K562 (cell line): ENCODE measurements at regions not wholly inside any gene's neighbourhood (a gene's known extent, or its start where the extent isn't known, plus 50 kb on each side); places are given as distances from the start of the nearest gene placed in this dataset.

ENCODE experiments used
- ATAC-seq: fragments of 200-7000 bp; cut with Tn5 transposase; 3 replicates; pipeline ENCODE4 v1.9.1; 2020; ENCODE audit warnings: moderate library complexity
- BruUV-seq: library from RNA; stranded (reverse); fragments of 400-500 nt; replicated peaks from 2 replicates; lab custom pipeline; 2021; lab: Mats Ljungman, UMichigan
- CTCF ChIA-PET: fragments of 300-600 bp; formaldehyde crosslinking; extraction: SDS; loops from one replicate; lab custom pipeline; 2021; ENCODE audit warnings: low intra/inter-chr PET ratio; lab: Yijun Ruan, JAX
- POLR2A ChIA-PET: fragments of 300-600, 350-650 bp; sonication (Branson Sonifier 250); formaldehyde crosslinking; extraction: SDS; loops from one replicate; lab custom pipeline; 2021; ENCODE audit warnings: antibody characterized with exemption, inconsistent platforms; lab: Yijun Ruan, JAX
- DNase-seq, 4 experiments: peaks; one replicate each; pipeline versions ENCODE4 v3.0.0 to v3.0.0-alpha.2; 2011 to 2018; ENCODE audit warnings: low spot score in 3 of 4, mixed read lengths in 3 of 4; ENCODE audit errors: extremely low read depth in 1 of 4
- FAIRE-seq: peaks from 2 replicates; lab custom pipeline; 2011; peaks lifted over from hg19 to GRCh38; lab: Jason Lieb, UNC
- H2AFZ ChIP-seq: 2 replicates; pipeline ENCODE4 v1.6.0; 2011; ENCODE audit warnings: low read depth, low read length, control low read depth, inconsistent platforms
- H3K27ac ChIP-seq: fragments of 200-600 bp; 3 replicates; pipeline ENCODE4 v1.8.0; 2011; ENCODE audit warnings: low read depth, mild to moderate bottlenecking, control low read depth, inconsistent platforms, low read length, moderate library complexity, mixed read lengths; ENCODE audit errors: extremely low read depth
- H3K27me3 ChIP-seq, 2 experiments: fragments of 300-600 bp in 1 of 2; 2 replicates in 1 of 2; 3 replicates in 1 of 2; pipeline versions ENCODE4 v1.6.0 to v1.8.0; 2011; ENCODE audit warnings: inconsistent platforms in 2 of 2, low read length in 2 of 2, mild to moderate bottlenecking in 1 of 2, mixed read lengths in 1 of 2, moderate library complexity in 1 of 2; ENCODE audit not compliant: control insufficient read depth in 2 of 2, insufficient read depth in 2 of 2
- H3K36me3 ChIP-seq: fragments of 300-600 bp; 3 replicates; pipeline ENCODE4 v1.8.0; 2011; ENCODE audit warnings: mild to moderate bottlenecking, low read length, inconsistent platforms; ENCODE audit not compliant: control insufficient read depth, insufficient read depth
- H3K4me1 ChIP-seq, 2 experiments: fragments of 200-600 bp in 1 of 2; replicated peaks in 1 of 2; 2 replicates in 1 of 2; 3 replicates in 1 of 2; pipeline versions ENCODE4 v1.5.1 to v1.8.0; 2011; ENCODE audit warnings: inconsistent platforms in 2 of 2, low read length in 2 of 2, mild to moderate bottlenecking in 1 of 2, mixed read lengths in 1 of 2, moderate library complexity in 1 of 2; ENCODE audit not compliant: control insufficient read depth in 2 of 2, insufficient read depth in 2 of 2
- H3K4me2 ChIP-seq: 2 replicates; pipeline ENCODE4 v1.6.1; 2011; ENCODE audit warnings: low read length, control low read depth, inconsistent platforms, mixed read lengths; ENCODE audit not compliant: insufficient read depth
- H3K4me3 ChIP-seq: fragments of 200-600 bp; sonication (generic), shearing (Covaris generic); 2 replicates; pipeline ENCODE4 v1.5.1; 2016; ENCODE audit warnings: control low read depth, inconsistent platforms
- H3K79me2 ChIP-seq: fragments of 200-600 bp; 3 replicates; pipeline ENCODE4 v1.8.0; 2011; ENCODE audit warnings: low read length, inconsistent platforms; ENCODE audit not compliant: control insufficient read depth, insufficient read depth
- H3K9ac ChIP-seq, 2 experiments: 2 replicates each; pipeline versions ENCODE4 v1.6.0 to v1.6.1; 2011; ENCODE audit warnings: low read depth in 2 of 2, low read length in 2 of 2, control low read depth in 1 of 2, inconsistent platforms in 1 of 2, mild to moderate bottlenecking in 1 of 2, mixed read lengths in 1 of 2; ENCODE audit not compliant: insufficient read depth in 1 of 2
- H3K9me1 ChIP-seq: one replicate; pipeline ENCODE4 v1.6.0; 2011; ENCODE audit warnings: inconsistent platforms, mild to moderate bottlenecking, low read length, moderate library complexity; ENCODE audit not compliant: control insufficient read depth, insufficient read depth
- H3K9me3 ChIP-seq: replicated peaks from 2 replicates; pipeline ENCODE4 v1.5.1; 2011; ENCODE audit warnings: low read depth, low read length, inconsistent platforms; ENCODE audit not compliant: control insufficient read depth, insufficient read depth
- H4K20me1 ChIP-seq: replicated peaks from 2 replicates; pipeline ENCODE4 v1.6.1; 2011; ENCODE audit warnings: low read length, inconsistent platforms, mixed read lengths; ENCODE audit not compliant: control insufficient read depth, insufficient read depth
- ARID1B ChIP-seq: fragments of 450-650 bp; IDR thresholded peaks from 2 replicates; pipeline ENCODE4 v1.6.1; 2016; ENCODE audit warnings: antibody characterized with exemption, mild to moderate bottlenecking, inconsistent platforms
- BACH1 ChIP-seq: fragments of 200-800 bp; sonication (Bioruptor generic); IDR thresholded peaks from 2 replicates; pipeline ENCODE4 v1.6.1; 2016; ENCODE audit warnings: missing genetic modification characterization, missing compliant biosample characterization
- FIP1L1 ChIP-seq: fragments of 200-400 bp; formaldehyde crosslinking; IDR thresholded peaks from 2 replicates; pipeline ENCODE4 v1.6.1; 2018; ENCODE audit warnings: mild to moderate bottlenecking, low read depth, low read length; ENCODE audit not compliant: poor library complexity, severe bottlenecking
- FOXA1 ChIP-seq: fragments of 450-650 bp; IDR thresholded peaks from 2 replicates; pipeline ENCODE4 v1.6.1; 2016; ENCODE audit warnings: mild to moderate bottlenecking, borderline replicate concordance
- KAT8 ChIP-seq: fragments of 450-650 bp; IDR thresholded peaks from 2 replicates; pipeline ENCODE4 v1.6.1; 2016; ENCODE audit warnings: low read depth, mild to moderate bottlenecking
- LARP7 ChIP-seq: fragments of 450-650 bp; IDR thresholded peaks from 2 replicates; pipeline ENCODE4 v1.6.1; 2016
- RBM17 ChIP-seq: fragments of 200-400 bp; formaldehyde crosslinking; IDR thresholded peaks from 2 replicates; pipeline ENCODE4 v1.6.1; 2017; ENCODE audit warnings: low read depth, mild to moderate bottlenecking, low read length, borderline replicate concordance
- ZNF175 ChIP-seq: fragments of 200-800 bp; sonication (Bioruptor generic); IDR thresholded peaks from 2 replicates; pipeline ENCODE4 v1.6.1; 2016; ENCODE audit warnings: low read depth, mild to moderate bottlenecking, missing genetic modification characterization, missing compliant biosample characterization
- ZNF24 ChIP-seq: fragments of 450-650 bp; IDR thresholded peaks from 2 replicates; pipeline ENCODE4 v1.6.1; 2016
- ZSCAN32 ChIP-seq: fragments of 450-650 bp; formaldehyde crosslinking; IDR thresholded peaks from 2 replicates; pipeline ENCODE4 v1.4.0; 2020; ENCODE audit warnings: mild to moderate bottlenecking, moderate library complexity
- WGBS: fragments of 100-300 bp; shearing (Covaris generic); methylation state at CpG from one replicate; pipeline ENCODE4 v1.1.6; 2016; ENCODE audit warnings: low coverage, mixed read lengths; ENCODE audit not compliant: insufficient coverage; ENCODE audit errors: missing lambda C conversion rate; 5-methylcytosine and 5-hydroxymethylcytosine counted together
- in situ Hi-C: fragments of 300-500 bp; cut with MboI; formaldehyde crosslinking; loops from 4 replicates; pipeline ENCODE4 v1.15.0; 2018; ENCODE audit warnings: inconsistent platforms, mixed read lengths
- intact Hi-C: fragments of 100-400 bp; cut with micrococcal nuclease; formaldehyde crosslinking; loops from 2 replicates; pipeline ENCODE4 v1.14.2; 2022
- TF ChIP-seq, protein P1 (sequence below): sonication (generic); formaldehyde crosslinking; IDR thresholded peaks from 2 replicates; pipeline ENCODE4 v1.8.1; 2023; ENCODE audit warnings: missing genetic modification reagents, mild to moderate bottlenecking, borderline replicate concordance
- TF ChIP-seq, protein P2 (sequence below): sonication (generic); formaldehyde crosslinking; IDR thresholded peaks from 2 replicates; pipeline ENCODE4 v1.8.0; 2023; ENCODE audit warnings: missing genetic modification reagents, mild to moderate bottlenecking, borderline replicate concordance
- TF ChIP-seq, protein P3 (sequence below), 2 experiments: fragments of 450-650 bp in 1 of 2; sonication (generic) in 1 of 2; formaldehyde crosslinking; conservative IDR thresholded peaks; 2 replicates each; pipeline versions ENCODE4 v1.4.0 to v1.8.1; 2020 to 2022; ENCODE audit warnings: mild to moderate bottlenecking in 1 of 2, missing genetic modification reagents in 1 of 2

DNA sequence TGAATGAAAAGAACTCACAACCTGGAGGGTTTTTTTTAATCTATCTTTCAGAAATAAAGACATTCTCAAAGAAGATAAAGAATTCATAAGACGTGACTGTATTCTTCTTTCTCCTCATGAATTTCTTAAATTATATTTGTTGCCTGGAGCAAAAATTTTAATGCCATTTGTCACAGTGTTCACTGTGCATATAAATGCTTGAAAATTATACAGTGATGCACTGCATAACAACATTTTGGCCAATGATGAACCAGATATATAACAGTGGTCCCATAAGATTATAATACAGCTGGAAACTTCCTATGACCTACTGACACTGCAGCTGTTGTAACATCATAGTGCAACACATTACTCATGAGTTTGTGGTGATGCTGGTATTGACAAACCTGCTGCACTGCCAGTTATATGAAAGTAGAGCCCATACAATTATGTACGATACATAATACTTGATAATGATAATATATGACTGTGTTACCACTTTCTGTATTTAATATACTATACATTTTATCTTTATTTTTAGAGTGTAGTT lies 67.3 kb downstream of the P2RY1 start:
- POLR2A ChIA-PET, result no interaction called here
- 64% methylated on average over 2 of the region's 2 CpGs for WGBS
- BruUV-seq, result no TSS peak
- TF ChIP-seq BACH1 (tag) (no peak), ZNF24 (no peak), ARID1B (no peak), ZNF175 (CRISPR knock-in tag) (no peak), LARP7 (no peak), KAT8 (no peak), FOXA1 (no peak), RBM17 (no peak), FIP1L1 (no peak), ZSCAN32 (CRISPR knock-in tag) (no peak)
- TF ChIP-seq, protein P1, sequence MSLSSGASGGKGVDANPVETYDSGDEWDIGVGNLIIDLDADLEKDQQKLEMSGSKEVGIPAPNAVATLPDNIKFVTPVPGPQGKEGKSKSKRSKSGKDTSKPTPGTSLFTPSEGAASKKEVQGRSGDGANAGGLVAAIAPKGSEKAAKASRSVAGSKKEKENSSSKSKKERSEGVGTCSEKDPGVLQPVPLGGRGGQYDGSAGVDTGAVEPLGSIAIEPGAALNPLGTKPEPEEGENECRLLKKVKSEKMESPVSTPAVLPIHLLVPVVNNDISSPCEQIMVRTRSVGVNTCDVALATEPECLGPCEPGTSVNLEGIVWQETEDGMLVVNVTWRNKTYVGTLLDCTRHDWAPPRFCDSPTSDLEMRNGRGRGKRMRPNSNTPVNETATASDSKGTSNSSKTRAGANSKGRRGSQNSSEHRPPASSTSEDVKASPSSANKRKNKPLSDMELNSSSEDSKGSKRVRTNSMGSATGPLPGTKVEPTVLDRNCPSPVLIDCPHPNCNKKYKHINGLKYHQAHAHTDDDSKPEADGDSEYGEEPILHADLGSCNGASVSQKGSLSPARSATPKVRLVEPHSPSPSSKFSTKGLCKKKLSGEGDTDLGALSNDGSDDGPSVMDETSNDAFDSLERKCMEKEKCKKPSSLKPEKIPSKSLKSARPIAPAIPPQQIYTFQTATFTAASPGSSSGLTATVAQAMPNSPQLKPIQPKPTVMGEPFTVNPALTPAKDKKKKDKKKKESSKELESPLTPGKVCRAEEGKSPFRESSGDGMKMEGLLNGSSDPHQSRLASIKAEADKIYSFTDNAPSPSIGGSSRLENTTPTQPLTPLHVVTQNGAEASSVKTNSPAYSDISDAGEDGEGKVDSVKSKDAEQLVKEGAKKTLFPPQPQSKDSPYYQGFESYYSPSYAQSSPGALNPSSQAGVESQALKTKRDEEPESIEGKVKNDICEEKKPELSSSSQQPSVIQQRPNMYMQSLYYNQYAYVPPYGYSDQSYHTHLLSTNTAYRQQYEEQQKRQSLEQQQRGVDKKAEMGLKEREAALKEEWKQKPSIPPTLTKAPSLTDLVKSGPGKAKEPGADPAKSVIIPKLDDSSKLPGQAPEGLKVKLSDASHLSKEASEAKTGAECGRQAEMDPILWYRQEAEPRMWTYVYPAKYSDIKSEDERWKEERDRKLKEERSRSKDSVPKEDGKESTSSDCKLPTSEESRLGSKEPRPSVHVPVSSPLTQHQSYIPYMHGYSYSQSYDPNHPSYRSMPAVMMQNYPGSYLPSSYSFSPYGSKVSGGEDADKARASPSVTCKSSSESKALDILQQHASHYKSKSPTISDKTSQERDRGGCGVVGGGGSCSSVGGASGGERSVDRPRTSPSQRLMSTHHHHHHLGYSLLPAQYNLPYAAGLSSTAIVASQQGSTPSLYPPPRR (CRISPR knock-in tag), result no peak
- TF ChIP-seq, protein P2, sequence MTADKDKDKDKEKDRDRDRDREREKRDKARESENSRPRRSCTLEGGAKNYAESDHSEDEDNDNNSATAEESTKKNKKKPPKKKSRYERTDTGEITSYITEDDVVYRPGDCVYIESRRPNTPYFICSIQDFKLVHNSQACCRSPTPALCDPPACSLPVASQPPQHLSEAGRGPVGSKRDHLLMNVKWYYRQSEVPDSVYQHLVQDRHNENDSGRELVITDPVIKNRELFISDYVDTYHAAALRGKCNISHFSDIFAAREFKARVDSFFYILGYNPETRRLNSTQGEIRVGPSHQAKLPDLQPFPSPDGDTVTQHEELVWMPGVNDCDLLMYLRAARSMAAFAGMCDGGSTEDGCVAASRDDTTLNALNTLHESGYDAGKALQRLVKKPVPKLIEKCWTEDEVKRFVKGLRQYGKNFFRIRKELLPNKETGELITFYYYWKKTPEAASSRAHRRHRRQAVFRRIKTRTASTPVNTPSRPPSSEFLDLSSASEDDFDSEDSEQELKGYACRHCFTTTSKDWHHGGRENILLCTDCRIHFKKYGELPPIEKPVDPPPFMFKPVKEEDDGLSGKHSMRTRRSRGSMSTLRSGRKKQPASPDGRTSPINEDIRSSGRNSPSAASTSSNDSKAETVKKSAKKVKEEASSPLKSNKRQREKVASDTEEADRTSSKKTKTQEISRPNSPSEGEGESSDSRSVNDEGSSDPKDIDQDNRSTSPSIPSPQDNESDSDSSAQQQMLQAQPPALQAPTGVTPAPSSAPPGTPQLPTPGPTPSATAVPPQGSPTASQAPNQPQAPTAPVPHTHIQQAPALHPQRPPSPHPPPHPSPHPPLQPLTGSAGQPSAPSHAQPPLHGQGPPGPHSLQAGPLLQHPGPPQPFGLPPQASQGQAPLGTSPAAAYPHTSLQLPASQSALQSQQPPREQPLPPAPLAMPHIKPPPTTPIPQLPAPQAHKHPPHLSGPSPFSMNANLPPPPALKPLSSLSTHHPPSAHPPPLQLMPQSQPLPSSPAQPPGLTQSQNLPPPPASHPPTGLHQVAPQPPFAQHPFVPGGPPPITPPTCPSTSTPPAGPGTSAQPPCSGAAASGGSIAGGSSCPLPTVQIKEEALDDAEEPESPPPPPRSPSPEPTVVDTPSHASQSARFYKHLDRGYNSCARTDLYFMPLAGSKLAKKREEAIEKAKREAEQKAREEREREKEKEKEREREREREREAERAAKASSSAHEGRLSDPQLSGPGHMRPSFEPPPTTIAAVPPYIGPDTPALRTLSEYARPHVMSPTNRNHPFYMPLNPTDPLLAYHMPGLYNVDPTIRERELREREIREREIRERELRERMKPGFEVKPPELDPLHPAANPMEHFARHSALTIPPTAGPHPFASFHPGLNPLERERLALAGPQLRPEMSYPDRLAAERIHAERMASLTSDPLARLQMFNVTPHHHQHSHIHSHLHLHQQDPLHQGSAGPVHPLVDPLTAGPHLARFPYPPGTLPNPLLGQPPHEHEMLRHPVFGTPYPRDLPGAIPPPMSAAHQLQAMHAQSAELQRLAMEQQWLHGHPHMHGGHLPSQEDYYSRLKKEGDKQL (CRISPR knock-in tag), result no peak
- TF ChIP-seq, protein P3, sequence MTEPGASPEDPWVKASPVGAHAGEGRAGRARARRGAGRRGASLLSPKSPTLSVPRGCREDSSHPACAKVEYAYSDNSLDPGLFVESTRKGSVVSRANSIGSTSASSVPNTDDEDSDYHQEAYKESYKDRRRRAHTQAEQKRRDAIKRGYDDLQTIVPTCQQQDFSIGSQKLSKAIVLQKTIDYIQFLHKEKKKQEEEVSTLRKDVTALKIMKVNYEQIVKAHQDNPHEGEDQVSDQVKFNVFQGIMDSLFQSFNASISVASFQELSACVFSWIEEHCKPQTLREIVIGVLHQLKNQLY (CRISPR knock-in tag; conservative IDR thresholded peaks at IDR 0.05), result no peak

More for the DNA sequence above, 67.3 kb downstream of the P2RY1 start:
- no peak for FAIRE-seq
- CTCF ChIA-PET, result no interaction called here
- Histone ChIP-seq H3K79me2 (no peaks in the 10 kb centered on the region), H2AFZ (no peak overlapping the region), H3K9ac (no peak overlapping the region), H3K27me3 (no peaks in the 10 kb centered on the region), H3K4me1 (no peaks in the 10 kb centered on the region), H3K36me3 (no peaks in the 10 kb centered on the region), H3K4me3 (no peak overlapping the region), H3K9me3 (no peaks in the 10 kb centered on the region), H3K9me1 (no peaks in the 10 kb centered on the region), H3K4me2 (no peak overlapping the region), H4K20me1 (no peaks in the 10 kb centered on the region), H3K27ac (no peak overlapping the region)
- in situ Hi-C loops (no loop called here), intact Hi-C loops (no loop called here)
- no peak for DNase-seq
- no peak for ATAC-seq
